Heart left ventricle (tissue), 13 donors: ENCODE measurements at regions not wholly inside any gene's neighbourhood (a gene's known extent, or its start where the extent isn't known, plus 50 kb on each side); places are given as distances from the start of the nearest gene placed in this dataset.

Experiments
- POLR2A ChIP-seq, 2 donors: fragments of 450-650 bp; IDR thresholded peaks; one replicate each; pipeline ENCODE4 v1.6.1; 2017; ENCODE audit warnings: antibody characterized with exemption in 2 of 2, mild to moderate bottlenecking in 2 of 2, moderate library complexity in 2 of 2
- TF ChIP-seq, protein P1 (sequence below), 12 donors: fragments of 200-600 bp; sonication (generic) in 4 of 12; IDR thresholded peaks; one replicate each; pipeline versions ENCODE4 v1.5.0 to v1.8.0; 2018 to 2022; ENCODE audit warnings: antibody characterized with exemption in 12 of 12, mild to moderate bottlenecking in 5 of 12
- donor health status: ischemic (EF 13 %, LVEDD 7.1; RV severe dilation, severe dysfunction).
- donor health status: DM: no; HTN: yes; CAD: no.
- donor health status: DM: no; HTN: no; CAD: no.
- donor health status: ischemic (EF 25% LVEDD 6.9; RV normal size, moderate dysfunction).
- donor health status: ischemic (EF 25% LVEDD 5.7; RV mildly dilated, moderate dysfunction).
- donor health status: ischemic (EF 35%, LVEDD 5.7; RV mildly dilated, moderate dysfunction).
- donor health status: nonischemic (EF 11% LVEDD 7.7; RV severe dilation, severe dysfunction).
- donor health status: DM: yes; HTN: yes; CAD: no.
- donor health status: PGD.
- donor health status: ischemic (EF 29% LVEDD 5.4; RV normal size, mild dysfunction).
- donor health status: nonischemic (EF 23%, LVEDD 6.1; RV moderate dilation, normal function).

DNA sequence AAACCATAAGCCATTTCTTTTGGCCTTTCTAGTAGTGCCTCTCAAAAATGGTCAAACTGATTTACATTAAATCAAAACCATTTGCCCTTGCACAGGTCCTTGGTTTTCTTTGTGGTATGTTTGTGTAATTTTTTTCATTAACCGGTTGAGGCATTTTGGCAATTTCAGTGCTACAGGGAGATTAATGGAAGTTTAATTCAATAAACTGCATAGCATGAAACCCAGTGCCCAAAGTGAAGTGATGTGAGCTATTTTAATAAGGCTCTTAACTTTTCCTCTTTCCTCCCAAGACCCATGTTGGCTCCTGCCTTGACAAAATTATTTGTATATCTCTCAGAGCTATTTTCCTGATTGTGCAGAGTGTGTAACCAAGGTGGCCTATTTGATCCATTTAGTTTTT is 326.2 kb upstream of the SEMA6A start:
- TF ChIP-seq, protein P1, sequence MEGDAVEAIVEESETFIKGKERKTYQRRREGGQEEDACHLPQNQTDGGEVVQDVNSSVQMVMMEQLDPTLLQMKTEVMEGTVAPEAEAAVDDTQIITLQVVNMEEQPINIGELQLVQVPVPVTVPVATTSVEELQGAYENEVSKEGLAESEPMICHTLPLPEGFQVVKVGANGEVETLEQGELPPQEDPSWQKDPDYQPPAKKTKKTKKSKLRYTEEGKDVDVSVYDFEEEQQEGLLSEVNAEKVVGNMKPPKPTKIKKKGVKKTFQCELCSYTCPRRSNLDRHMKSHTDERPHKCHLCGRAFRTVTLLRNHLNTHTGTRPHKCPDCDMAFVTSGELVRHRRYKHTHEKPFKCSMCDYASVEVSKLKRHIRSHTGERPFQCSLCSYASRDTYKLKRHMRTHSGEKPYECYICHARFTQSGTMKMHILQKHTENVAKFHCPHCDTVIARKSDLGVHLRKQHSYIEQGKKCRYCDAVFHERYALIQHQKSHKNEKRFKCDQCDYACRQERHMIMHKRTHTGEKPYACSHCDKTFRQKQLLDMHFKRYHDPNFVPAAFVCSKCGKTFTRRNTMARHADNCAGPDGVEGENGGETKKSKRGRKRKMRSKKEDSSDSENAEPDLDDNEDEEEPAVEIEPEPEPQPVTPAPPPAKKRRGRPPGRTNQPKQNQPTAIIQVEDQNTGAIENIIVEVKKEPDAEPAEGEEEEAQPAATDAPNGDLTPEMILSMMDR (IDR thresholded peaks at IDR 0.05): no peak
- no peak for TF ChIP-seq POLR2A (IDR thresholded peaks at IDR 0.05)
